Activated CD8-positive, alpha-beta memory T cell treated with anti-CD3 and anti-CD28 coated beads for 36 hours (primary cell): ENCODE measurements at regions not wholly inside any gene's neighbourhood (a gene's known extent, or its start where the extent isn't known, plus 50 kb on each side); places are given as distances from the start of the nearest gene placed in this dataset.
"Not testable (repeated sequence)": the region's sequence is repeated elsewhere in the genome, so short reads cannot be mapped to it uniquely, and the experiment has no call there.

ENCODE experiments used
- CTCF ChIA-PET: fragments of 350-600 bp; sonication (Branson Sonifier 250); formaldehyde crosslinking; loops from one replicate; lab custom pipeline; 2021; ENCODE audit warnings: antibody characterized with exemption; lab: Charles Lee
- POLR2A ChIA-PET: fragments of 350-600 bp; sonication (Branson Sonifier 250); formaldehyde crosslinking; loops from one replicate; lab custom pipeline; 2021; ENCODE audit warnings: antibody characterized with exemption; lab: Charles Lee

DNA sequence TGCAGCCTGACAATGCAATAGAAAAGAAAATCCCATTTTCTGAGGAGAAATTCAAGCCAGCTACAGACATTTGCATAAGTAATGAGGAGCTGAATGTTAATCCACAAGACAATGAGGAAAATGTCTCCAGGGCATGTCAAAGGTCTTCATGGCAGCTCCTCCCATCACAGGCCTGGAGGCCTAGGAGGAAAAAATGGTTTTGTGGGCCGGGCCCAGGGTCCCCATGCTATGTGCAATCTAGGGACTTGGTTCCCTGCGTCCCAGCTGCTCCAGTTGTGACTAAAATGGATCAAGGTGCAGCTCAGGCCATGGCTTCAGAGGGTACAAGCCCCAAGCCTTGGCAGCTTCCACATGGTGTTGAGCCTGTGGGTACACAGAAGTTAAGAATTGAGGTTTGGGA is 132.5 kb upstream of the PARD3B start:
- POLR2A ChIA-PET, CTCF ChIA-PET: not testable (repeated sequence)

DNA sequence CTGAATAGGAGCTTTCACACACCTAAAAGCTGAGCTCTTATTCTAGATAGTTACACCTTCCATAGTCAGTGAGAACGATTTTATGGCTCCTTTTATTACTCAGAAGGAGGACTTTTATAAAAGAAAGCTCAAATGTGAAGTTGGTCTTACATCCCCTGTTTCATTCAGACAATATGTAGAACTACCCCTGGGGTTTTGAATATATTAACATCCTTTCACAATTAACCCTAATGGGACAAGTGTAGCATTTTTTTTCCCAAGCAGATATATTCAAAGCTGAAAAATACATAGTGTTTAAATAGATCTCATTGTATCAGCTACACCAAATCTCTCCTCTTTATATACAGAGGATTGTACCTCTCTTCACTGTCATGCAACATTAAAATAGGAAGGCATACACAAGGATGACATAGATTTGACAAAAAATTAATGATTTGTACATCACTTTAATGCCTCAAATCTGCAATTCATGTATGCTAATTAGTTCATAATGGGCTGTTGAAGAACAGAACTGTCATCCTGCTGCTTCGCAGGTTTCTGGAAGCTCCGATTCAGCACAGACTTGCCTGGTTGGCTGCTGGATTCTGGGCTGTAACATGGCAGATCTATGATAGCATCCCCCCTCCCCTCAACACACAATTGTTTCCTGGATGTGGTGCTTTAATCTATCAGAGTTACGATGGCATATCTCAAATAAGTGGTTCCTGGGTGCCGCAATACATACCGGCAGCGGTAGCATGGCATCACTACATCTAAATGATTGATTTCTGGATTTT is 129.7 kb upstream of the PARD3B start:
- ChIA-PET POLR2A (no interaction called here), CTCF (no interaction called here)

DNA sequence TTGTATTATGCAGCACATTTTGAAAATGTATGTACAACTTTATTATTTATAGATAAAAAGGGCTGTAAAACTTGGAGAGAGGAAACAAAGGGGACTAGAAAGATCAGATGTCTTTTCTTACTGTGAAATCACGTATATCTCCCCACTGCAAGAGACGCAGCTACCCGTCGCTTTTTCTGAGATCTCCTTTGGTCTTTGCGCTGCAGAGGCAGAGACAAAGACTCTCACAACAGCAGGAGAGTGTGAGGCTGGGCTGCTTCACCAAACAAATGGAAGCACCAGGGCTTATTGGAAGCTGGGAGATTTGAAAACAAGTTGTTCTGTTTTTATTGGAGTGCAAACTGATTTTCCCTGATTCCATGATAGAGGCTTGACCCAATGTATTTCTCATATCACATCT is 129.0 kb upstream of the PARD3B start:
- ChIA-PET CTCF (no interaction called here), POLR2A (no interaction called here)

DNA sequence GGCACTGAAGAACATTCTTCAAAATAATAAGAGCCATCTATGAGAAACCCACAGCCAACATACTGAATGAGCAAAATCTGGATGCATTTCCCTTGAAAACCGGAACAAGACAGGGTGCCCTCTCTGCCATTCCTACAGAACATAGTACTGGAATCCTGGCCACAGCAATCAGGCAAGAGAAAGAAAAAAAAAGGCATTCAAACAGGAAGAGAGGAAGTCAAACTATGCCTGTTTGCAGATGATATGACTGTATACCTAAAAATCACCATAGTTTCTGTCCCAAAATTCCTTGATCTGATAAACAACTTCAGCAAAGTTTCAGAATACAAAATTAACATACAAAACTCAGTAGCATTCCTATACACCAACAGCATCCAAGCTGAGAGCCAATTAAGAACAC is 119.5 kb upstream of the PARD3B start:
- POLR2A ChIA-PET, result no interaction called here
- CTCF ChIA-PET, result no interaction called here

DNA sequence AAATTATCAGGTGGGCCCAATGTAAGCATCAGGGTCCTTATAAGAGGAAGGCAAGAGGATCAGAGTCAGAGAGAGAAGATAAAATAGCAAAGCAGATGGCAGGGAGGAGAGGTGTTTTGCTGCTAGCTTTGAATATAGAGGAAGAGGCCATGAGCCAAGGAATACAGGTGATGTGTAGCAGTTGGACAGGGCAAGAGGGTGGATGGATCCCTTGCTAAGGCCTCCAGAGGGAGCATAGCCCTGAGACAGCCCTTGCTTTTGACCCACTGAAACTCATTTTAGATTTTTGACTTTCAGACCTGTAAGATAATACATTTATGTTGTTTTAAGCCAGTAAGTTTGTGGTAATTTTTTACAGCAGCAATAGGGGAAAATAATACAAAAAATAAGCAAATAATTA is 116.6 kb upstream of the PARD3B start:
- ChIA-PET POLR2A (no interaction called here), CTCF (no interaction called here)

DNA sequence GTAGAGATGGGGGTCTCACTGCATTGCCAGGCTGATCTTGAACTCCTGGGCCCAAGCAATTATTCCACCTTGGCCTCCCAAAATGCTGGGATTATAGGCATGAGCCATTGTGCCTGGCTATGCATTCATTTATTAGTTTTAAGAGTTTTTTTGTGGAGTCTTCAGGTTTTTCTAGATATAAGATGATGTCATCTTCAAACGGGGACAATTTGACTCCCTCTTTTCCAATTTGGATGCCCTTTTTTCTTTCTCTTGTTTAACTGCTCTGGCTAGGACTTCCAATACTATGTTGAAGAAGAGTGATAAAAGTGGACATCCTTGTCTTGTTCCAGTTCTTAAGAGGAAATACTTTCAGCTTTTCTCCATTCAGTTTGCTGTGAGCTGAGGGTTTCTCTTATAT is 113.7 kb upstream of the PARD3B start:
- POLR2A ChIA-PET, result no interaction called here
- CTCF ChIA-PET, result no interaction called here

DNA sequence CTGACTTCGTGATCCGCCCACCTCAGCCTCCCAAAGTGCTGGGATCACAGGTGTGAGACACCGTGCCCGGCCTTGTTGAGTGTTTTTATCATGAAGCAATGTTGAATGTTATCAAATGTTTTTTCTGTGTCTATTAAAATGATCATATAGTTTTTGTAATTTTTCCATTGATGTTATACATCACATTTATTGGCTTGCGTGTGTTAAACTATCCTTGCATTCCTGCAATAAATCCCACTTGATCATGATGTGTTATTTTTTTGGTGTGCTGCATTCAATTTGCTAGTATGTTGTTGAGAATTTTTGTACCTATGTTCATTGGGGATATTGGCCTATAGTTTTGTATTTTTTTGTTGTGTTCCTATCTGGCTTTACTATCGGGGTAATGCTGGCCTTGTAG is 113.1 kb upstream of the PARD3B start:
- POLR2A ChIA-PET, result no interaction called here
- CTCF ChIA-PET, result no interaction called here

DNA sequence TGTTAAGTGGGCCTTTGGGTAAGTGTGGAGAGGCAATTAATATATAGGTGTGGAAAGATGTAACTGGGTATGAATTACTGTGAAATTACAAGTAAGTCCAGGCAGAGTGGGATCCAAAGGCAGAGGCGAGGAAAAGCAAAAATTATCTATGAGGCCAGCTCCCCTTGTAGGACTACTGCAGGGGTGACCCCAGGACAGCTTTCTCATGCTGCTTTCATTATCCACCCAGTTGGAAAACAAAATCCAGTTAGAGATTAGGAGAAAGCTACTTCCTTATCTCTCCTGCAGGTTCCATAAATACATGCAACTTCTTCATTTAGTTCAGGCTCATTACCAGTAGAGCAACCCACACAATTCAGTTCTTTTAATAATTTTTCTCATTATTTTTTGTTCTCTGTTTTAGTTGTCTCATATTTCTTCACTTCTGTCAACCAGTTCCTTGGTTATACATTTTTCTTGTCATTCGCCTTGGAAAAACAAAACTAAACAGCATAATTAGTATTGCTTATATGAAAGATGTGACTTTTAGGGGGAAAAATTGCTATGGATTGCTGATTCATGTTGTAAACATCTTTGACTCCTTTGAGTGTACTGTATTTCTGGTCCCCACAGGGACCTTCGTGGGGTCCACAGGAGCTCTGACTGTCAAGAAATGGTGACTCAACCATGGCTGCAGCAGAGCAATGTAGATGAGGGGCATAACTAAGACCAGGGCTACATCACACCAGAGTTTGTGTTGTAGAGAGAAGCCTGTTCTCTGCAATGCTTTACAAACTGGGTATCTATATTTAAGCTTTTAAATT is 110.4 kb upstream of the PARD3B start:
- POLR2A ChIA-PET, result no interaction called here
- CTCF ChIA-PET, result no interaction called here

DNA sequence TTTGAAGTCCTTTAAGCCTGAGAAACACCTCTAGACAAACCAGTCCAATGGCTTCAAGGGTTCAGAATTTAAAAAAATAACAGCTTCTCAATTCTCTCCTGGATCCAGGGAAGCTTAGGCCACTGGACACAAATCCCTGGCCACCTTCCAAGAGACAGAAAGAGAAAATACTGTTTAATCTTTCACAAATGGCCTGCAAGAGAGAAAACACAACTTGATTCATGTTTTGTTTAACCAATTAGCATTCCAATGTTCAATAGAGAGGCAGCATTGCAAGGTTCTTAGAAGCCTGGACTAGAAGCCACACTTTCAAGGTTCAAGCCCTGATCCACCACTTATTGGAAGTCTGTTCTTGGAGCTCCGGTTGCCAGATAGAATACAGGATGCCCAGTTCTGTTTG is 109.0 kb upstream of the PARD3B start:
- ChIA-PET POLR2A (no interaction called here), CTCF (no interaction called here)

DNA sequence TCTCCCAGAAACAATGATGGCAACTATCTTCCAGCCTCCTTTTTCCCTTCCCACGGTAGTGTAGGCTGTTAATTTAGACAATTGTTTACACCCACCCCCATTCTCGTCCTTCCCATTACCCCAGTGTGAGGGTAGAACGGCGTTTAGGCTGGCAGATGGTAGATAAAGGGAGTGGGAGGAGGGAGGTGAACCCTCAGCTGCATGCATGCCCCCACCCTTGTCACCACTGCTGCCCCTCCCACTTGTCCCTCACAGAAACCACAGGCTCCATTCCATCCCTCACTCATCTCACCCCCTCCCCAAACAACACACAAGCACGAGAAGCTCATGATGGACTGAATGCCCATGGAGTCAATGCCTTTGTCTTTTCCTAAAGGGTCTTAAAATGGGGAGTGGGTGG is 107.9 kb upstream of the PARD3B start:
- ChIA-PET CTCF (no interaction called here), POLR2A (no interaction called here)

DNA sequence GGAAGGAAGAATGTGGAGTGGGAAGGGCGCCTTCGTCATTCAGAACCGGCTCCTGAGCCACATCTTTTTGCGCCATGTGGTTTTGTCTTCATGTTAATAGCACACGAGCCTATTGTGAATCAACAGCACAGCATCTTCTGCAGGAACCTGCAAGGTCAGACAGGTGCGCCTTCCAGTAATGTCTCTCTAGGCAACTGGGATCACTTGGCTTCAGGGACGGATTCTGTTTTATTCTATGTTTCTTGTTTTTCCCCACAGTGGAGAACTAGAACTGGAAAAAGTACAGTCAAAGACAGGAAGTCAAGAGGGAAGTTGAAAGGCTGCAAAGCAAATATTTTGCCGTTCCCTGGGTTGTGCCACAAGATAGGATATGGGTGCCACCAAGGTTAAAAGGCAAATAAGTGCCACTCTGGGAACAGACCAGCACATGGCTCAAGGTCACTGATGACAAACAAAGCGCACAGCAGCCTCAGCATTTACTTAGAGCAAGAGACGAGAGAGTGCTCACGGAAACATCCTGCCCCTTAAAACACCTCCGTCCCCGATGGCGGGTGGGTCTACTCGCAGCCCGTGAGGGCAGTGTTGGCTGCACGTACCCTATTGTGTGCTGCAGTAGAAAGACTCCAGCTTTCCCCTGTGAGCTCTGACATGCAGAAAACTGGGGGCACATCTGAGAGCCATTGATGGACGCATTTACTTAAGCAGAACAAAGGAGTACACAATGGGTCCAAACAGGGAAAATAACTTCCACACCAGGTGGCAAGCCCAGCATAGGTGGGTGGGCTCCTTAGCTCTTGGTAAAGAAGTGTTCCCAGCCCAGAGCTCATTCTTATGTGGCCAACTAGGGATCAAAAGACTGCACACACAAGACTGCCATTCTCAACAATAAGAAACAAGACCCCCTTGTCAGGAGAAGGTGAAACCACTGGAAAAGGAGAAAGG is 107.2 kb upstream of the PARD3B start:
- CTCF ChIA-PET, result no interaction called here

DNA sequence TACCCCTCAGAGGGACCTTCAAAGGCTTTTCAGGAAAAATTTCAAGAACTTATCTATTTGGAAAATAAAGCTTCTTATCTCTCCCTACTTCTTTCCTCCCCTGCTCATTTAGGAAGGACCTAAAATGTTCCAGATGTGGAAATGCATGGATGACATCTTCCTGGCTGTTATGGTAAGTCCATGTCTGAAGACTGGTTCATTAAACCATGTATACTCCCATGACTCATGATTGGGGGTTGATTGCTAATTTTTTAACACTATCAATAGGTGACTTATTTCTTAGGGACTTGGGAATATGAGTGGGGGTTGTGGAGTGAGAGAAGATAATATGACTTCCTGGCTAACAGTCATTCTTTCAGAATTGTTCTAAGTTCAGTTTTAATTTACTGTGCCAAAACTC is 104.0 kb upstream of the PARD3B start:
- ChIA-PET POLR2A (no interaction called here), CTCF (no interaction called here)

More for the DNA sequence above, 107.2 kb upstream of the PARD3B start:
- POLR2A ChIA-PET, result no interaction called here

DNA sequence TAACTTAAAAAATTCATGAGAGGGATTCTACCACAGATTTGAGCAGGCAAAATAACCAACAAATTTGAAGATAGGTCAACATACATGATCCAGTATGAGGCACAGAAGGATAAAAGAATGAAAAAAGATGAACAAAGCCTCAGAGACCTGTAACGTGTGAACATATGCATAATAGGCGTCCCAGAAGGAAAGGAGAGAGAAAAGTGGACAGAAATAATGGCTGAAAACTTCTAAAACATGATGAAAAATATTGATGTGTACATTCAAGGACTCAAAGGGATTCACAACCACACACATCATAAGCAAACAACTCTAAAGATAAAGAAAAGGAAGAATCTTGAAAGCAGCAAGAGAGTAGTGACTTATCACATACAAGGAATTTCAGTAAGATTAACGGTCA is 100.1 kb upstream of the PARD3B start:
- CTCF ChIA-PET, result no interaction called here
- POLR2A ChIA-PET, result no interaction called here

DNA sequence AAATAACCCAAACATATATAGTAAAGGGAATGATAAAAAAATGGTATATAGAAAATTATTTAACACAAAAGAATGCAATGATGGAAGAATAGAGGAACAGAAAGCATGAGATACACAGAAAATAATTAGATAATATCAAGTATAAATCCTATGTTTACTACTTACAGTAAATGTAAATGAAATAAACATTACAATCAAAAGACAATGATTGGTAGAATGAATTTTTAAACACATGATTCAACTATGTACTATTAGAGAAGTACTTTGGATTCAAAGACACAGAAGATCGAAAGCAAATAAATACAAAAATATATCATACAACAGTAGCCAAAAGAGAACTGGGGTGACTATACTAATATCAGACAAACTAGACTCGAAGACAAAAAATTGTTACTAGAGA is 97.6 kb upstream of the PARD3B start:
- ChIA-PET CTCF (no interaction called here), POLR2A (no interaction called here)

DNA sequence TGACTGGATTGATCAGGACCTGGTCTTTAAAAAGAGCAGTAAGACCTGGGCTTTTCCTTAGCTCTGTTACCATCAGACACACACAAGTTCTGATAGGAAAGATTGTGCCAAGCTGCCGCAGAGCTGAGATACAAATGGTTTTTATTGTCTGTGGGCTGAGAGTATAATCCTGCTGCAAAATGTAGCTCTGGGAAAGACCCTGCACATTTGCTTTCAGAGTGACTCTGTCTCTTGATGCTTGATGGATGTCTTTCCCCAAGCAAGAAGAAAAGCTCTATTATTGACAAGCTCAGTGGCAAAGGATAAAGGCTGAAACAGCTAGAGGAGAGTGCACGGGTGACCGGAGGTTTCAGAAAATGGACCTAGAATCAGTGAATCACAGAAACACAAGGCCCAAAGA is 95.3 kb upstream of the PARD3B start:
- ChIA-PET CTCF (no interaction called here), POLR2A (no interaction called here)

DNA sequence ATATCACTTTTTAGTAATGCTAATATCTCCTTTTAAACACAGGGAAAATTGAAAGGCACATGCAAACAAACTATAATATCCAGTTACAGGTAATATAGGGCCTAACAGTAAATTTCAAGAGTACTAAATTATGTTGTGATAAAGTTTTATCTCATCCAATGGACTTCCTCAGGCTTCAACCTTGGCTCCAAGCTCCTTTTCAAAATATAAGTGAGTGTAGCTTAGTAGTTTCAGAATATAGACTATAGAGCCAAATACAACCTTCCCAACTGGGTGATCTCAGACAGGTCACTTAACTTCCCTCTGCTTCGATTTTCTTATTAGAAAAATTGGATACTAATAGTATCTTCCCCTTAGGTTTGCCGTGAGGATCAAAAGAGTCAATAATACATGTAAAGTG is 93.5 kb upstream of the PARD3B start:
- ChIA-PET CTCF (no interaction called here), POLR2A (no interaction called here)

DNA sequence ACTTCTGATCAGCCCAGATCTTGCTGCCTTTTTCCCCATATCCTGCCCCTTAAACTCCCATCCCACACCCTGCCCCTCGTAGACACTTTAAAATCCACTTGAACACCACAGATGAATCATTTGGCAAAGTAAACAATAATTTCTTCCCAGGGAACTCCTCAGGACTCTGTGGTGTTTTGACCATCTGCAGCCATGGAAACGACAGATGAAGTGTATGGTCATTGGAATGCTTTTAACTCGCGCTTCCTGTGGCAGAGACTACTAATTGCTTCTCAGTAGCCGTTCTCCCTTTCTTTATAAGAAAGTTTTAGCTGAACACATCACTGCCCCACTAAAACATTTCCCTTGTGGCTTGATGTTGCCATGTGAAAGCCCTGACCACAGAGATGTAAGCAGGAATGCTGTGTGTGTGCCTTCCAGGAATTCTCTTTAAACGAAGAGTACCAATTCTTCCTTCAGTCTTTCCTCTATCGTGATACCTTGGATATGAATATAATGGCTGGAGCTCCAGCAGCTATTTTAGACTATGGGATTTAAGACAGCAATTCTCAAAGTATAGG is 92.7 kb upstream of the PARD3B start:
- ChIA-PET POLR2A (no interaction called here), CTCF (no interaction called here)

DNA sequence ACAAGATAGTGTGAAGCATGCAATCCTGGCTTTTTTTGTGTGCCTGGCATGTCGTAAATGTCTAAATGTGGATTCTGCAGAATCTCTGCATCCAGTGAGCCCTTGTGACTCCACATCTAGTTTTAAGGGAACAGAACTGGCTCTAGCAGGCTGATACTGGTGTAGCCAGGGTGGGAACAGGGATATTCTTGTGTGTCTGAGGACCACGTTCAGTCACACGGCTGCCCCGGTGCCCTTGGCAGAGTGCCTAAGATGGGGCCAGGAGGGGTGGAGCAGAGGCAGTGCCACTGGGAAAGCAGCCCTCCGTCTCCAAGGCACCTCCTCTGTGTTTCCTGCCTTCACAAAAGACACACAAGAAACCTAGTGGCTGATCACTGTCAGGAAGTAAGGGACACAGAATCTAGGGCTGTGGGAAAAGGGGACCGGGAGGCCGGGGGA is 91.5 kb upstream of the PARD3B start:
- CTCF ChIA-PET, result no interaction called here
- POLR2A ChIA-PET, result no interaction called here

DNA sequence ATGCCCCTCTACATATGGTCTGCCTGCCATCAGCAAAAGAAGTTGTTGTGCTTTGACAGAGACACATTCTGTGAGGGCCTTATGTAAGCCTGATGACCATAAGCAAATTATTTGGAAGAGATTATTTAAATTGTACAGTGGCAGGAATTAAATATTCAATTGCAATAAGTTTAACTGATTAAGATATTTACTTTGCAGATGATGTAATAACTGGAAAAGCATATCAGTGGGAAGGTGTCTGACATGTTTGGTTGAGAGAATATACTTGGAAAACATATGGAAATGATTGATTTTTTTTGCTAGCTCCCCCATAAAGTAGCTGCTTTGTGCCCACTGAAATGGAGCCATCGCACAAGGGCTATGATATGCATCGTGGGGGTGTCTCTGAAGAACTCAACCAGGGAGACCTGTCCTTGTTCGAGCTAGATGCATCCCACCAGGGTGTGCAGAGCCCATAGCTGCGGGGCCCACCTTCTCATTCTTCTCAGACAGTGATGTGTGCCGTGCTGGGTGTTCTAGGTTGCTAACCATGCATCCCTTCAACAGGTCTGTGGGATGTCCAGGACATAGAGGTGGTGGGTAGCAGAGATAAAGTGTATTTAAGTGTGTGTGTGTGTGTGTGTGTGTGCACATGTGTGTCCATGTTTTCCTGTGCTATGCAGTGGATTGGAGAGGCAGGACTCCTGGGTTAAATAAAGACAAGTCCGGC is 90.4 kb upstream of the PARD3B start:
- CTCF ChIA-PET, result no interaction called here
- POLR2A ChIA-PET, result no interaction called here
